Upper lobe of left lung (tissue), 4 donors: ENCODE measurements at regions not wholly inside any gene's neighbourhood (a gene's known extent, or its start where the extent isn't known, plus 50 kb on each side); places are given as distances from the start of the nearest gene placed in this dataset.

Source experiments
- CTCF ChIP-seq, 6 experiments: fragments of 450-650 bp in 4 of 6; fragments of 200-600 bp in 2 of 6; sonication (generic) in 2 of 6; IDR thresholded peaks; one replicate each; pipeline ENCODE4 v1.5.1; 2016 to 2019; ENCODE audit warnings: antibody characterized with exemption in 6 of 6
- POLR2A ChIP-seq, 4 donors: fragments of 450-650 bp; IDR thresholded peaks; one replicate each; pipeline ENCODE4 v1.5.1; 2016 to 2017; ENCODE audit warnings: antibody characterized with exemption in 4 of 4, mild to moderate bottlenecking in 2 of 4

GRCh38 chr18:30814446-30814845 is 228.1 kb downstream of the DSC3 start:
- TF ChIP-seq POLR2A (IDR thresholded peaks at IDR 0.05) (no peak), CTCF (IDR thresholded peaks at IDR 0.05) (no peak)
